ENCODE measurements at regions not wholly inside any gene's neighbourhood (a gene's known extent, or its start where the extent isn't known, plus 50 kb on each side); places are given as distances from the start of the nearest gene placed in this dataset.

DNA sequence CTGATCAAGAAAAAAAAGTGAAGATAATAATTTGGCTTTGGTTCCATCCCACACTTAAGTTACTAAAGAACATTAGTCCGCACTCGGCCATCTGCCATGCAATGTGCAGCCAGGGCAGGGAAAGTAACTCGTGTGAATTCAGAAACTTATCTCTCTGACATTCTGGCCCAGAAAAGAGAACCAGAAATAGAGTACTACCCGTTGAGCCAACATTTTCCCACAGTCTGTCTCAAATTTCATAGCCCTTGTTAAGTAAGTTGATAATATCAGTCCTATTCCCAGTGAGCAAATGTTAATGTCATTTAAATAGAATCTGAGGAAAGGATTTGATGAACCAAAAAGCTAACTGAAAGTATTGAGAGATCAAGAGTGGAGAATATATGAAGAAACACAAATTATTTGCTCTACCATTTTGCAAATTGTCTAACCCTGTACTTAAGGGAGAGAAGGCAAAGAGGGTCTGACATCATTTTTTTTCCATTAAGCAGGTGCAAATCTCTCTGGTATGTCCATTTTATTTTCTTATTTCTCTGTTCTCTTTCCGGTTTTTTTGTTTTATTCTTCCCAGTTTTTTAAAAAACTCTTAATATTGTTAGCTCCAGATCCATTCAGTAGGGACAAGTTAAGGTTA lies 156.3 kb downstream of the NDFIP2 start:
- TF ChIP-seq, protein P1, sequence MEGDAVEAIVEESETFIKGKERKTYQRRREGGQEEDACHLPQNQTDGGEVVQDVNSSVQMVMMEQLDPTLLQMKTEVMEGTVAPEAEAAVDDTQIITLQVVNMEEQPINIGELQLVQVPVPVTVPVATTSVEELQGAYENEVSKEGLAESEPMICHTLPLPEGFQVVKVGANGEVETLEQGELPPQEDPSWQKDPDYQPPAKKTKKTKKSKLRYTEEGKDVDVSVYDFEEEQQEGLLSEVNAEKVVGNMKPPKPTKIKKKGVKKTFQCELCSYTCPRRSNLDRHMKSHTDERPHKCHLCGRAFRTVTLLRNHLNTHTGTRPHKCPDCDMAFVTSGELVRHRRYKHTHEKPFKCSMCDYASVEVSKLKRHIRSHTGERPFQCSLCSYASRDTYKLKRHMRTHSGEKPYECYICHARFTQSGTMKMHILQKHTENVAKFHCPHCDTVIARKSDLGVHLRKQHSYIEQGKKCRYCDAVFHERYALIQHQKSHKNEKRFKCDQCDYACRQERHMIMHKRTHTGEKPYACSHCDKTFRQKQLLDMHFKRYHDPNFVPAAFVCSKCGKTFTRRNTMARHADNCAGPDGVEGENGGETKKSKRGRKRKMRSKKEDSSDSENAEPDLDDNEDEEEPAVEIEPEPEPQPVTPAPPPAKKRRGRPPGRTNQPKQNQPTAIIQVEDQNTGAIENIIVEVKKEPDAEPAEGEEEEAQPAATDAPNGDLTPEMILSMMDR (IDR thresholded peaks at IDR 0.05), result no peak
- TF ChIP-seq POLR2A (IDR thresholded peaks at IDR 0.05), result no peak
